ENCODE measurements at regions not wholly inside any gene's neighbourhood (a gene's known extent, or its start where the extent isn't known, plus 50 kb on each side); places are given as distances from the start of the nearest gene placed in this dataset.

GRCh38 chr13:109369353-109370052, 416.9 kb downstream of the IRS2 start:
- DNase-seq (ENCODE audit: low read depth in 2 of 2): no peak

- DNase-seq (ENCODE audit: low read depth in 2 of 2): no peak
Observed at GRCh38 chr13:109368230-109368629, 418.2 kb downstream of the IRS2 start.

GRCh38 chr13:109366525-109366924, 419.9 kb downstream of the IRS2 start:
- DNase-seq (ENCODE audit: low read depth in 2 of 2): no peak

GRCh38 chr13:109363431-109363830, 423.0 kb downstream of the IRS2 start:
- no peak for DNase-seq (ENCODE audit: low read depth in 2 of 2)

GRCh38 chr13:109362616-109363015, 423.8 kb downstream of the IRS2 start:
- DNase-seq (ENCODE audit: low read depth in 2 of 2): no peak

GRCh38 chr13:109361562-109362289, 424.7 kb downstream of the IRS2 start:
- DNase-seq (ENCODE audit: low read depth in 2 of 2): no peak

GRCh38 chr13:109357751-109358471, 428.5 kb downstream of the IRS2 start:
- no peak for DNase-seq (ENCODE audit: low read depth in 2 of 2)

- no peak for DNase-seq (ENCODE audit: low read depth in 2 of 2)
Observed at GRCh38 chr13:109355875-109356434, 430.4 kb downstream of the IRS2 start.

- no peak for DNase-seq (ENCODE audit: low read depth in 2 of 2)
Observed at GRCh38 chr13:109355166-109355565, 431.2 kb downstream of the IRS2 start.

- DNase-seq (ENCODE audit: low read depth in 2 of 2): no peak
Observed at GRCh38 chr13:109351236-109351635, 435.1 kb downstream of the IRS2 start.

- DNase-seq (ENCODE audit: low read depth in 2 of 2): no peak
Observed at GRCh38 chr13:109348519-109349258, 437.7 kb downstream of the IRS2 start.

- no peak for DNase-seq (ENCODE audit: low read depth in 2 of 2)
Observed at GRCh38 chr13:109346060-109346459, 440.3 kb downstream of the IRS2 start.

GRCh38 chr13:109345433-109345941, 440.9 kb downstream of the IRS2 start:
- no peak for DNase-seq (ENCODE audit: low read depth in 2 of 2)

- no peak for DNase-seq (ENCODE audit: low read depth in 2 of 2)
Observed at GRCh38 chr13:109344552-109345157, 441.7 kb downstream of the IRS2 start.

- DNase-seq (ENCODE audit: low read depth in 2 of 2): no peak
Observed at GRCh38 chr13:109336730-109337129, 449.7 kb downstream of the IRS2 start.

GRCh38 chr13:109333893-109334651, 452.3 kb downstream of the IRS2 start:
- DNase-seq (ENCODE audit: low read depth in 2 of 2): no peak

GRCh38 chr13:109332506-109333499, 453.6 kb downstream of the IRS2 start:
- DNase-seq (ENCODE audit: low read depth in 2 of 2): no peak

GRCh38 chr13:109331898-109332297, 454.5 kb downstream of the IRS2 start:
- no peak for DNase-seq (ENCODE audit: low read depth in 2 of 2)

GRCh38 chr13:109331011-109331433, 455.4 kb downstream of the IRS2 start:
- DNase-seq (ENCODE audit: low read depth in 2 of 2): no peak

Data from activated CD4-positive, alpha-beta T cell treated with anti-CD3 and anti-CD28 coated beads for 24 hours (primary cell).